ENCODE measurements at regions not wholly inside any gene's neighbourhood (a gene's known extent, or its start where the extent isn't known, plus 50 kb on each side); places are given as distances from the start of the nearest gene placed in this dataset.

DNA sequence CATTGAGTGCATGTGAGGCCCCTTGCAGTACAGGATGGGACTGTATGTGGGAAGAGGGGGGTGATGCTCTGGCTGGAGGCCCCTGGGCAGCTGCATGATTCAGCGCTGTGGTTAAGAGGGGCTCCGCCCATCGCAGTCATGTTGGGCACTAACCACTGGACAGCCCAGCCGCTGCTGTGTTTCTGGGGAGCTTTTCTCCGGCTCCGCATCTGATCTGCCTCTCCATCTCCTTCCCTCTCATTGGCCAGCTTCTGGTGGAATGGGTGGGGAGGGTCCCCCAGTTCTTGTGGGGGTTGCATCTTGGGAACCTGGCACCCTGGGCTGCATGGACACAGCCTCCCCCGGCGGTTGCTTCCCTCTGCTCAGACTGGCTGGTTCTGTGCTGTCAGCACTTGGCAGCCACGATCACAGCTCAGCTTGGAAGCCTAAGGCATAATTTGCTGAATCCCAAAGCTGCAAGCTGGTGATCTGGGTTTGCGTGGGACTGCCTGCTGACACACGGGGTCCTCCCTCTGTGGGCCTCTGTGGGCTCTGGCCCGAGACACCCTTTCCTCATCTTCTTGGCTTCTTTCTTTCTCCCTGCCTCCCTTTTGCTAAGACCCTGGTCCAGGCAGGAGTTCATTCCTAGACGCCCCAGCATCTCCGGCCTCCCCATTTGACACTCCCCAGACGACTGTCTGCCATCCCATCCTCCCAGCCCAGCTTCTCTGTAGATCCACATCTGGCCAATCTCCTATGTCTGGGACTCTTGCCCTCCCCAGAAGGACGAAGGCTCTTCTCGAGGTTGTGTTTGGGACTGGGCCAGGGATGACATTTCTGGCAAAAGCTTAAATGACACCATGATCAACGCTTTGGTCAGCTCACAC, 168.3 kb downstream of the SEC14L1 start:
- TF ChIP-seq, protein P1, sequence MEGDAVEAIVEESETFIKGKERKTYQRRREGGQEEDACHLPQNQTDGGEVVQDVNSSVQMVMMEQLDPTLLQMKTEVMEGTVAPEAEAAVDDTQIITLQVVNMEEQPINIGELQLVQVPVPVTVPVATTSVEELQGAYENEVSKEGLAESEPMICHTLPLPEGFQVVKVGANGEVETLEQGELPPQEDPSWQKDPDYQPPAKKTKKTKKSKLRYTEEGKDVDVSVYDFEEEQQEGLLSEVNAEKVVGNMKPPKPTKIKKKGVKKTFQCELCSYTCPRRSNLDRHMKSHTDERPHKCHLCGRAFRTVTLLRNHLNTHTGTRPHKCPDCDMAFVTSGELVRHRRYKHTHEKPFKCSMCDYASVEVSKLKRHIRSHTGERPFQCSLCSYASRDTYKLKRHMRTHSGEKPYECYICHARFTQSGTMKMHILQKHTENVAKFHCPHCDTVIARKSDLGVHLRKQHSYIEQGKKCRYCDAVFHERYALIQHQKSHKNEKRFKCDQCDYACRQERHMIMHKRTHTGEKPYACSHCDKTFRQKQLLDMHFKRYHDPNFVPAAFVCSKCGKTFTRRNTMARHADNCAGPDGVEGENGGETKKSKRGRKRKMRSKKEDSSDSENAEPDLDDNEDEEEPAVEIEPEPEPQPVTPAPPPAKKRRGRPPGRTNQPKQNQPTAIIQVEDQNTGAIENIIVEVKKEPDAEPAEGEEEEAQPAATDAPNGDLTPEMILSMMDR (IDR thresholded peaks at IDR 0.05), result no peak
- TF ChIP-seq ZFX (IDR thresholded peaks at IDR 0.05; ENCODE audit: borderline replicate concordance), result no peak

Data from 22Rv1 (cell line).